Ishikawa (cell line): ENCODE measurements at regions not wholly inside any gene's neighbourhood (a gene's known extent, or its start where the extent isn't known, plus 50 kb on each side); places are given as distances from the start of the nearest gene placed in this dataset.

ENCODE experiments used
- CEBPB ChIP-seq: IDR thresholded peaks from 2 replicates; pipeline ENCODE4 v1.6.1; 2012
- CREB1 ChIP-seq: IDR thresholded peaks from 2 replicates; pipeline ENCODE4 v1.6.1; 2012; ENCODE audit warnings: low read depth
- EGR1 ChIP-seq: IDR thresholded peaks from 2 replicates; pipeline ENCODE4 v1.6.1; 2012
- EP300 ChIP-seq: IDR thresholded peaks from 2 replicates; pipeline ENCODE4 v1.6.1; 2012; ENCODE audit warnings: borderline replicate concordance
- FOXM1 ChIP-seq: IDR thresholded peaks from 2 replicates; pipeline ENCODE4 v1.6.1; 2012; ENCODE audit warnings: low read depth, borderline replicate concordance
- NFIC ChIP-seq: IDR thresholded peaks from 2 replicates; pipeline ENCODE4 v1.6.1; 2012
- RAD21 ChIP-seq: IDR thresholded peaks from 2 replicates; pipeline ENCODE4 v1.6.1; 2012; ENCODE audit warnings: low read depth
- TAF1 ChIP-seq: IDR thresholded peaks from 2 replicates; pipeline ENCODE4 v1.6.1; 2012; ENCODE audit warnings: low read depth, mild to moderate bottlenecking
- TCF12 ChIP-seq: IDR thresholded peaks from 2 replicates; pipeline ENCODE4 v1.6.1; 2012; ENCODE audit warnings: low read depth
- TEAD4 ChIP-seq: IDR thresholded peaks from 2 replicates; pipeline ENCODE4 v1.6.1; 2012
- YY1 ChIP-seq: IDR thresholded peaks from 2 replicates; pipeline ENCODE4 v1.6.1; 2012; ENCODE audit warnings: low read depth
- ZBTB7A ChIP-seq: IDR thresholded peaks from 2 replicates; pipeline ENCODE4 v1.6.1; 2012; ENCODE audit warnings: low read depth
- TF ChIP-seq, protein P1 (sequence below): IDR thresholded peaks from 2 replicates; pipeline ENCODE4 v1.6.1; 2012; ENCODE audit warnings: low read depth, mild to moderate bottlenecking
- TF ChIP-seq, protein P2 (sequence below): IDR thresholded peaks from 2 replicates; pipeline ENCODE4 v1.6.1; 2012
- TF ChIP-seq, protein P3 (sequence below): IDR thresholded peaks from 2 replicates; pipeline ENCODE4 v1.6.1; 2012

- no peak for TF ChIP-seq TAF1
Measured at GRCh38 chr11:134742224-134742612, 330.2 kb upstream of the B3GAT1 start.

DNA sequence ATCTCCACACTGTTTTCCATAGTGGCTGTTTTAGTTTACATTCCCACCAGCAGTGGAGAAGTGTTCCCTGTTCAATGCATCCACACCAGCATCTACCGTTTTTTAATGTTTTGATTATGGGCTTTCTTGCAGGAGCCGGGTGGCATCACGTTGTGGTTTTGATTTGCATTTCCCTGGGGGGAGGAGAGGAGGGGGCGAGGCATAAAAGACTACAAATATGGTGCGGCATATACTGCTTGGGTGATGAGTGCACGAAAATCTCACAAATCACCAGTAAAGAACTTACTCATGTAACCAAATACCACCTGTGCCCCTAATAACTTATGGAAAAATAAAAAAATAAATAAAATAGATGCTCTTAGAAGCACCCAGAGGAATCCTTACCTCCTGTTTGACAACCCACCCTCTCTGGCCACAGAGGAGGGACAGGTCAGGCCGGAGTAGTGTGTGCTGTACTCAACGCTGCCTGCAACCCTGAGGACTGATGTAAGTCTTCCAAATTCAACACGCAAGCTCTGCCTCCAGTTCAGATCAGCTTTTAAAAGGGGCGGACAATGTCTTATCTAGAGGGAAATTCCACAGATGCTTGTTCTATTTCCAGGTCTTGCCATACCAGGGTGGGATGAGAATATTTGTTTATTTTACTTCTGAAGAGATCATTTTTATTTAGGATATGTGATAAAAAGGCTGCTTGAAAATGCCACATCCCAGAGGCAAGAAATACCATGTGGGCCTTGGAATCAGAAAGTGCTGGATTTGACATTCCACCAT lies 329.6 kb upstream of the B3GAT1 start:
- TF ChIP-seq TAF1 (no peak), NFIC (no peak), EP300 (no peak), EGR1 (no peak), TCF12 (no peak), CEBPB (no peak), YY1 (no peak), FOXM1 (no peak)
- TF ChIP-seq, protein P1, sequence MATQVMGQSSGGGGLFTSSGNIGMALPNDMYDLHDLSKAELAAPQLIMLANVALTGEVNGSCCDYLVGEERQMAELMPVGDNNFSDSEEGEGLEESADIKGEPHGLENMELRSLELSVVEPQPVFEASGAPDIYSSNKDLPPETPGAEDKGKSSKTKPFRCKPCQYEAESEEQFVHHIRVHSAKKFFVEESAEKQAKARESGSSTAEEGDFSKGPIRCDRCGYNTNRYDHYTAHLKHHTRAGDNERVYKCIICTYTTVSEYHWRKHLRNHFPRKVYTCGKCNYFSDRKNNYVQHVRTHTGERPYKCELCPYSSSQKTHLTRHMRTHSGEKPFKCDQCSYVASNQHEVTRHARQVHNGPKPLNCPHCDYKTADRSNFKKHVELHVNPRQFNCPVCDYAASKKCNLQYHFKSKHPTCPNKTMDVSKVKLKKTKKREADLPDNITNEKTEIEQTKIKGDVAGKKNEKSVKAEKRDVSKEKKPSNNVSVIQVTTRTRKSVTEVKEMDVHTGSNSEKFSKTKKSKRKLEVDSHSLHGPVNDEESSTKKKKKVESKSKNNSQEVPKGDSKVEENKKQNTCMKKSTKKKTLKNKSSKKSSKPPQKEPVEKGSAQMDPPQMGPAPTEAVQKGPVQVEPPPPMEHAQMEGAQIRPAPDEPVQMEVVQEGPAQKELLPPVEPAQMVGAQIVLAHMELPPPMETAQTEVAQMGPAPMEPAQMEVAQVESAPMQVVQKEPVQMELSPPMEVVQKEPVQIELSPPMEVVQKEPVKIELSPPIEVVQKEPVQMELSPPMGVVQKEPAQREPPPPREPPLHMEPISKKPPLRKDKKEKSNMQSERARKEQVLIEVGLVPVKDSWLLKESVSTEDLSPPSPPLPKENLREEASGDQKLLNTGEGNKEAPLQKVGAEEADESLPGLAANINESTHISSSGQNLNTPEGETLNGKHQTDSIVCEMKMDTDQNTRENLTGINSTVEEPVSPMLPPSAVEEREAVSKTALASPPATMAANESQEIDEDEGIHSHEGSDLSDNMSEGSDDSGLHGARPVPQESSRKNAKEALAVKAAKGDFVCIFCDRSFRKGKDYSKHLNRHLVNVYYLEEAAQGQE: no peak
- TF ChIP-seq, protein P2, sequence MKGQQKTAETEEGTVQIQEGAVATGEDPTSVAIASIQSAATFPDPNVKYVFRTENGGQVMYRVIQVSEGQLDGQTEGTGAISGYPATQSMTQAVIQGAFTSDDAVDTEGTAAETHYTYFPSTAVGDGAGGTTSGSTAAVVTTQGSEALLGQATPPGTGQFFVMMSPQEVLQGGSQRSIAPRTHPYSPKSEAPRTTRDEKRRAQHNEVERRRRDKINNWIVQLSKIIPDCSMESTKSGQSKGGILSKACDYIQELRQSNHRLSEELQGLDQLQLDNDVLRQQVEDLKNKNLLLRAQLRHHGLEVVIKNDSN: no peak
- TF ChIP-seq, protein P3, sequence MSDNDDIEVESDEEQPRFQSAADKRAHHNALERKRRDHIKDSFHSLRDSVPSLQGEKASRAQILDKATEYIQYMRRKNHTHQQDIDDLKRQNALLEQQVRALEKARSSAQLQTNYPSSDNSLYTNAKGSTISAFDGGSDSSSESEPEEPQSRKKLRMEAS: no peak

DNA sequence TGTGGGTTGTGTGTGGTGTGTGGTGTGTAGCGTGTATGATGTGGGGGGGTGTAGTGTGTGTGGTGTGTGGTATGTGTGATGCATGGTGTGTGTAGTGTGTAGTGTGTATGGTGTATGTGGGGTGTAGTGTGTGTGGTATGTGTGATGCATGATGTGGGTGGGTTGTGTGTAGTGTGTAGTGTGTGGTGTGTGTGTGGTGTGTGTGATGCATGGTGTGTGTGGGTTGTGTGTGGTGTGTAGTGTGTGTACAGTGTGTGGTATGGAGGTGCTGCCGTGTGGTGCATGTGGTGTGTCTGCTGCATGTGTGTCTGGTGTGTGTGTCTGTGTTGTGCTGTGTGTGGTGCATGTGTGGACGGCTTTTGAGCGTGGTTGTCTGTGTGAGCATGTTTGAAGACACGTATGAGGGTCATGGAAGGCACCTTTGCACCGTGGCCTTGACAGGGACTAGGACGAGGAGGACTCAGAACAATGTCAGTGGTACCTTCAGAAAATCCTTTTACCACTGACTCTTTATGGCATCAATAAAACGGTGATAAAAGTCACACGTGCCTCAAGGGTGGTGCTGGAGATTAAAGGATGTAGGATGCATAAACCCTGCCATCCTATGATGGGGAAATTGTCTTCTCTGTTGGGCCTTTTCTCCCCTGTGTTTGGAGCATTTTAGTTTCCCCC lies 328.7 kb upstream of the B3GAT1 start:
- TF ChIP-seq EP300 (no peak), FOXM1 (no peak), NFIC (no peak), CEBPB (no peak), TCF12 (no peak), YY1 (no peak), ZBTB7A (no peak), RAD21 (no peak), TEAD4 (no peak), EGR1 (no peak), CREB1 (no peak), TAF1 (no peak)
- TF ChIP-seq, protein P3: no peak
- TF ChIP-seq, protein P2: no peak
- TF ChIP-seq, protein P1: no peak

DNA sequence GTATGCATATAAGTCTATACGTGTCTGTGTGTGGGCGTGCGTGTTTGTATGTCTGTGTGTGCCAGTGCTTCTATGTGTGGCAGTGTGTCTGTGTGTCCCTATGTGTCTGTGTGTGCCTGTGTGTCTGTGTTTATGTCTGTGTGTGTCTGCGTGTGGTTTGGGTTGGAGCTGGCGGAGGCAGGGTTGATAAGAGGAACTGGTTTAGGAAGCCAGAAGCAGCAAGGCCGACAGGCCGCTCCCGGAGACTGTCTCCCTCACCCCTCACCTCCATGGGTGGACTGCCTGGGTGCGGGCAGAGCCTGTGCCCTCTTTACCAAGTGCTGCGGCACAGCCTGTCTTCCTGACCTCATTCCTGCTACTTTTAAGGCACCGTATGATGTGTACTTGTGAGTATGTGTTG lies 327.1 kb upstream of the B3GAT1 start:
- TF ChIP-seq, protein P3: no peak
- TF ChIP-seq YY1 (no peak), CEBPB (no peak), EP300 (no peak), TEAD4 (no peak), ZBTB7A (no peak)
- TF ChIP-seq, protein P1: no peak
